OCI-LY1 (cell line): ENCODE measurements at regions not wholly inside any gene's neighbourhood (a gene's known extent, or its start where the extent isn't known, plus 50 kb on each side); places are given as distances from the start of the nearest gene placed in this dataset.

ENCODE experiments used
- H2AFZ ChIP-seq: fragments of 200-600 bp; sonication (generic), shearing (Covaris generic); 2 replicates; pipeline ENCODE4 v1.6.0; 2014; ENCODE audit warnings: antibody characterized with exemption, mild to moderate bottlenecking, low read length
- H3F3A ChIP-seq: fragments of 200-600 bp; sonication (generic), shearing (Covaris generic); 2 replicates; pipeline ENCODE4 v1.6.0; 2014; ENCODE audit warnings: mild to moderate bottlenecking, antibody characterized with exemption, low read length, moderate library complexity; ENCODE audit not compliant: insufficient read depth
- H3K27ac ChIP-seq: fragments of 200-600 bp; sonication (generic); 2 replicates; pipeline ENCODE4 v1.5.1; 2014; ENCODE audit warnings: low read length, mixed run types, mild to moderate bottlenecking, low read depth; ENCODE audit not compliant: poor library complexity, severe bottlenecking
- H3K27me3 ChIP-seq: fragments of 200-600 bp; sonication (generic); 2 replicates; pipeline ENCODE4 v1.6.0; 2014; ENCODE audit warnings: antibody characterized with exemption, mild to moderate bottlenecking, low read length, moderate library complexity; ENCODE audit not compliant: insufficient read depth
- H3K36me3 ChIP-seq: fragments of 200-600 bp; sonication (generic); 2 replicates; pipeline ENCODE4 v1.6.1; 2014; ENCODE audit warnings: mild to moderate bottlenecking, antibody characterized with exemption, low read length, moderate library complexity, mixed read lengths; ENCODE audit not compliant: insufficient read depth
- H3K4me1 ChIP-seq: fragments of 200-600 bp; sonication (generic); 2 replicates; pipeline ENCODE4 v1.5.1; 2014; ENCODE audit warnings: mild to moderate bottlenecking, low read length, moderate library complexity; ENCODE audit not compliant: insufficient read depth, severe bottlenecking
- H3K4me2 ChIP-seq: fragments of 200-600 bp; sonication (generic), shearing (Covaris generic); 2 replicates; pipeline ENCODE4 v1.6.1; 2014; ENCODE audit warnings: low read length
- H3K4me3 ChIP-seq: fragments of 200-600 bp; sonication (generic); 2 replicates; pipeline ENCODE4 v1.5.1; 2014; ENCODE audit warnings: low read length, low read depth, mild to moderate bottlenecking, mixed read lengths; ENCODE audit not compliant: poor library complexity, severe bottlenecking
- H3K79me2 ChIP-seq: fragments of 200-600 bp; shearing (Covaris generic); 2 replicates; pipeline ENCODE4 v1.6.1; 2016; ENCODE audit warnings: mixed run types, low read length, mixed read lengths; ENCODE audit not compliant: insufficient read depth
- H3K9ac ChIP-seq: fragments of 200-600 bp; sonication (generic), shearing (Covaris generic); 2 replicates; pipeline ENCODE4 v1.6.1; 2014; ENCODE audit warnings: mild to moderate bottlenecking, low read length, mixed read lengths
- H3K9me2 ChIP-seq: fragments of 200-600 bp; sonication (generic), shearing (Covaris generic); 2 replicates; pipeline ENCODE4 v1.6.1; 2014; ENCODE audit warnings: low read depth, mild to moderate bottlenecking, low read length, mixed read lengths
- H3K9me3 ChIP-seq: fragments of 200-600 bp; shearing (Covaris generic); 2 replicates; pipeline ENCODE4 v1.6.1; 2014; ENCODE audit warnings: low read length, mixed read lengths
- H4K20me1 ChIP-seq: fragments of 200-600 bp; sonication (generic), shearing (Covaris generic); 2 replicates; pipeline ENCODE4 v1.6.0; 2016; ENCODE audit warnings: mild to moderate bottlenecking, low read length; ENCODE audit not compliant: insufficient read depth
- EZH2 ChIP-seq: fragments of 200-600 bp; sonication (generic), shearing (Covaris generic); IDR thresholded peaks from 2 replicates; pipeline ENCODE4 v1.8.0; 2017; ENCODE audit warnings: borderline replicate concordance, mixed run types, mild to moderate bottlenecking, antibody characterized with exemption, low read length, moderate library complexity, mixed read lengths
- TF ChIP-seq, protein P1 (sequence below): fragments of 200-600 bp; sonication (generic), shearing (Covaris generic); IDR thresholded peaks from 2 replicates; pipeline ENCODE4 v1.5.1; 2017; ENCODE audit warnings: mild to moderate bottlenecking, antibody characterized with exemption, low read length, moderate library complexity, mixed read lengths

DNA sequence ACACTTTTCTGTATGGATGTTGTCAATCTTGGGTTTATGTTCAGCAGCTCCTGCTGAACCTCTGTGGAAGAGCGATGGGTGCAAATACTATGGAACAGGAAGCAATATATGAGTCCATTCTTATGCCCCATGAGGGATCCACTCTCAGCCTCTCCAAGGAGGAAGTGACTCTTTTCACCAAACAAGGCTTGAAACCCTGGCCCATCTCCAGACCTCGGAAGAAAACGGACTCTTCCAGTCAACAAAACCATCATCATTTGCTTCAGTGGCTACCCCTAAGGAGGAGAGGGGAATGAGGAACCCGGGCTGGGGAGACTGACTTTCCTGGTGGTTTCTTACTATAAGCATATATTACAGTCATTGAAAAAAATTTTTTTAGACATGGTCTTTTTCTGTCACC is 206.2 kb downstream of the AXIN2 start:
- Histone ChIP-seq H3K4me2 (no peak overlapping the region), H3K9me3 (no peaks in the 10 kb centered on the region), H3K4me3 (no peak overlapping the region), H4K20me1 (no peaks in the 10 kb centered on the region), H3K9ac (no peak overlapping the region), H3K4me1 (no peaks in the 10 kb centered on the region), H3K27ac (no peak overlapping the region), H3K27me3 (no peaks in the 10 kb centered on the region), H3F3A (no peaks in the 10 kb centered on the region), H3K9me2 (no peaks in the 10 kb centered on the region), H2AFZ (no peak overlapping the region), H3K36me3 (no peaks in the 10 kb centered on the region), H3K79me2 (no peaks in the 10 kb centered on the region)
- no peak for TF ChIP-seq EZH2
- TF ChIP-seq, protein P1, sequence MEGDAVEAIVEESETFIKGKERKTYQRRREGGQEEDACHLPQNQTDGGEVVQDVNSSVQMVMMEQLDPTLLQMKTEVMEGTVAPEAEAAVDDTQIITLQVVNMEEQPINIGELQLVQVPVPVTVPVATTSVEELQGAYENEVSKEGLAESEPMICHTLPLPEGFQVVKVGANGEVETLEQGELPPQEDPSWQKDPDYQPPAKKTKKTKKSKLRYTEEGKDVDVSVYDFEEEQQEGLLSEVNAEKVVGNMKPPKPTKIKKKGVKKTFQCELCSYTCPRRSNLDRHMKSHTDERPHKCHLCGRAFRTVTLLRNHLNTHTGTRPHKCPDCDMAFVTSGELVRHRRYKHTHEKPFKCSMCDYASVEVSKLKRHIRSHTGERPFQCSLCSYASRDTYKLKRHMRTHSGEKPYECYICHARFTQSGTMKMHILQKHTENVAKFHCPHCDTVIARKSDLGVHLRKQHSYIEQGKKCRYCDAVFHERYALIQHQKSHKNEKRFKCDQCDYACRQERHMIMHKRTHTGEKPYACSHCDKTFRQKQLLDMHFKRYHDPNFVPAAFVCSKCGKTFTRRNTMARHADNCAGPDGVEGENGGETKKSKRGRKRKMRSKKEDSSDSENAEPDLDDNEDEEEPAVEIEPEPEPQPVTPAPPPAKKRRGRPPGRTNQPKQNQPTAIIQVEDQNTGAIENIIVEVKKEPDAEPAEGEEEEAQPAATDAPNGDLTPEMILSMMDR, result no peak

GRCh38 chr17:65349916-65350315 is 211.5 kb downstream of the AXIN2 start:
- Histone ChIP-seq H3K9ac (no peak overlapping the region), H3K27ac (no peak overlapping the region), H3K4me1 (no peaks in the 10 kb centered on the region), H3K4me3 (no peak overlapping the region), H3K79me2 (no peaks in the 10 kb centered on the region), H3K4me2 (no peak overlapping the region), H3K27me3 (no peaks in the 10 kb centered on the region), H2AFZ (no peak overlapping the region), H3K36me3 (no peaks in the 10 kb centered on the region), H3F3A (no peaks in the 10 kb centered on the region), H3K9me2 (no peaks in the 10 kb centered on the region), H4K20me1 (no peaks in the 10 kb centered on the region), H3K9me3 (no peaks in the 10 kb centered on the region)
- TF ChIP-seq EZH2, result no peak
- TF ChIP-seq, protein P1, result no peak

DNA sequence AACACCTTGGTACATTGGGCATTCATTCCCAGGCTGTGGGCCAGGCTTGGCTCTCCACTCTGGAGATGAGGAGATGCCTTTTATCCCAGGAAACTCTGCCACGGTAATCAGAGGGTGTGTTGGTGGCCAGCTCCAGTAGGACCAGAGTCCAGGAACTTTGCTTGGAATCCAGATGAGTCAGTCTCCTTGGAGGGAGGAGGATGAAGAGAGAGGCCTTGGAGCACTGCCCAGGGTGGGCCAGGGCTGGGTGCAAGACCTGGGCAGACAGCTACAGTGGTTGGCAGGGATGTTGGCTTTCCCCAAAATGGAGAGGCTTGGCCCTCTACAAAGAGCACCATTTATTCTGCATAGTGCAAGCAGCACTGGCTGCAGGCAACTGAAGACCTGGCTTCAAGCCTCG is 209.0 kb downstream of the RGS9 start:
- Histone ChIP-seq H3K9ac (no peak overlapping the region), H3K27me3 (peaks cover 3% of the 10 kb centered on the region; the same call in 1 of the 2 replicates), H3K36me3 (no peaks in the 10 kb centered on the region), H3F3A (no peaks in the 10 kb centered on the region), H3K4me2 (no peak overlapping the region), H3K9me3 (no peaks in the 10 kb centered on the region), H3K4me1 (no peaks in the 10 kb centered on the region), H3K27ac (no peak overlapping the region), H2AFZ (no peak overlapping the region), H3K4me3 (no peak overlapping the region), H4K20me1 (no peaks in the 10 kb centered on the region), H3K9me2 (no peaks in the 10 kb centered on the region), H3K79me2 (no peaks in the 10 kb centered on the region)
- TF ChIP-seq, protein P1, result no peak
- TF ChIP-seq EZH2, result no peak
